ENCODE measurements at regions not wholly inside any gene's neighbourhood (a gene's known extent, or its start where the extent isn't known, plus 50 kb on each side); places are given as distances from the start of the nearest gene placed in this dataset.

GRCh38 chr4:185992585-185992984 lies 76.4 kb upstream of the TLR3 start:
- POLR2A ChIA-PET, result no interaction called here
- CTCF ChIA-PET, result no interaction called here
- intact Hi-C loops (cut with micrococcal nuclease; ENCODE audit: unreplicated experiment), result no loop called here
- TF ChIP-seq CTCF (IDR thresholded peaks at IDR 0.05; ENCODE audit: insufficient read depth in 1 of 2, low read depth in 1 of 2, low read length in 1 of 2, severe bottlenecking in 1 of 2, unreplicated experiment in 1 of 2), result no peak
- Mint-ChIP-seq H3K4me3 (ENCODE audit: unreplicated experiment) (no peak overlapping the region), H3K27ac (ENCODE audit: unreplicated experiment) (no peak overlapping the region), H3K9me3 (ENCODE audit: unreplicated experiment) (peaks cover 9% of the 10 kb centered on the region), H3K27me3 (ENCODE audit: insufficient read depth, unreplicated experiment) (no peaks in the 10 kb centered on the region), H3K36me3 (ENCODE audit: insufficient read depth, unreplicated experiment) (no peaks in the 10 kb centered on the region), H3K4me1 (ENCODE audit: low read depth, unreplicated experiment) (no peaks in the 10 kb centered on the region)
- H3K4me3 ChIP-seq (ENCODE audit: low read depth, low read length), result no peak overlapping the region
- H3K36me3 ChIP-seq (ENCODE audit: control insufficient read depth, insufficient read depth, low read length), result no peaks in the 10 kb centered on the region
- no peak for DNase-seq
- H3K9me3 ChIP-seq, result no peaks in the 10 kb centered on the region
- no TSS peak for BruUV-seq (replicated peaks)
- no peaks in the 10 kb centered on the region for H3K27me3 ChIP-seq (replicated peaks; ENCODE audit: control insufficient read depth, insufficient read depth, low read length)
- H3K4me1 ChIP-seq, result no peaks in the 10 kb centered on the region

- no peaks in the 10 kb centered on the region for H3K4me1 Mint-ChIP-seq (ENCODE audit: low read depth, unreplicated experiment)
- ChIA-PET POLR2A (no interaction called here), CTCF (no interaction called here)
Measured at GRCh38 chr4:185993328-185993973, 75.5 kb upstream of the TLR3 start.

DNA sequence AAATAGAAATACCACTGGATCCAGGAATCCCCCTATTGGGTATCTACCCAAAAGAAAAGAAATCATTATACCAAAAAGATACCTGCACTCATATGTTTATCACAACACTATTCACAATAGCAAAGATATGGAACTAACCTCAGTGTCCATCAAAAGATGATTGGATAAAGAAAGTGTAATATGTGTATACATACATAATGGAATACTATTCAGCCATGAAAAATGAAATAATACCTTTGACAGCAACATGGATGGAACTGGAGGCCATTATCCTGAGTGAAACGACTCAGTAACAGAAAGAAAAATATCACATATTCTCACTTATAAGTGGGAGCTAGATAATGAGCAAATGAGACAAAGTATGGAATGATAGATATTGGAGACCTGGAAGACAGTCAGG lies 74.2 kb upstream of the TLR3 start:
- no peak for DNase-seq

More at GRCh38 chr4:185993328-185993973, 75.5 kb upstream of the TLR3 start:
- Histone ChIP-seq H3K4me3 (ENCODE audit: low read depth, low read length) (no peak overlapping the region), H3K9me3 (no peaks in the 10 kb centered on the region), H3K4me1 (no peaks in the 10 kb centered on the region), H3K36me3 (ENCODE audit: control insufficient read depth, insufficient read depth, low read length) (no peaks in the 10 kb centered on the region), H3K27me3 (replicated peaks; ENCODE audit: control insufficient read depth, insufficient read depth, low read length) (no peaks in the 10 kb centered on the region)
- H3K27ac Mint-ChIP-seq (ENCODE audit: unreplicated experiment), result no peak overlapping the region
- intact Hi-C loops (cut with micrococcal nuclease; ENCODE audit: unreplicated experiment), result no loop called here
- no peak for DNase-seq
- no peaks in the 10 kb centered on the region for H3K36me3 Mint-ChIP-seq (ENCODE audit: insufficient read depth, unreplicated experiment)
- BruUV-seq (replicated peaks), result no TSS peak
- H3K9me3 Mint-ChIP-seq (ENCODE audit: unreplicated experiment), result peaks cover 9% of the 10 kb centered on the region
- no peak for TF ChIP-seq CTCF (IDR thresholded peaks at IDR 0.05; ENCODE audit: insufficient read depth in 1 of 2, low read depth in 1 of 2, low read length in 1 of 2, severe bottlenecking in 1 of 2, unreplicated experiment in 1 of 2)
- H3K4me3 Mint-ChIP-seq (ENCODE audit: unreplicated experiment), result no peak overlapping the region
- no peaks in the 10 kb centered on the region for H3K27me3 Mint-ChIP-seq (ENCODE audit: insufficient read depth, unreplicated experiment)

More for the DNA sequence above, 74.2 kb upstream of the TLR3 start:
- Mint-ChIP-seq H3K4me1 (ENCODE audit: low read depth, unreplicated experiment) (no peaks in the 10 kb centered on the region), H3K9me3 (ENCODE audit: unreplicated experiment) (peaks cover 9% of the 10 kb centered on the region), H3K4me3 (ENCODE audit: unreplicated experiment) (no peak overlapping the region), H3K27me3 (ENCODE audit: insufficient read depth, unreplicated experiment) (no peaks in the 10 kb centered on the region), H3K36me3 (ENCODE audit: insufficient read depth, unreplicated experiment) (no peaks in the 10 kb centered on the region), H3K27ac (ENCODE audit: unreplicated experiment) (no peak overlapping the region)
- intact Hi-C loops (cut with micrococcal nuclease; ENCODE audit: unreplicated experiment), result no loop called here
- H3K27me3 ChIP-seq (replicated peaks; ENCODE audit: control insufficient read depth, insufficient read depth, low read length), result no peaks in the 10 kb centered on the region
- H3K9me3 ChIP-seq, result no peaks in the 10 kb centered on the region
- no TSS peak for BruUV-seq (replicated peaks)
- no peak overlapping the region for H3K4me3 ChIP-seq (ENCODE audit: low read depth, low read length)
- CTCF ChIA-PET, result no interaction called here
- POLR2A ChIA-PET, result no interaction called here
- H3K4me1 ChIP-seq, result no peaks in the 10 kb centered on the region
- TF ChIP-seq CTCF (IDR thresholded peaks at IDR 0.05; ENCODE audit: insufficient read depth in 1 of 2, low read depth in 1 of 2, low read length in 1 of 2, severe bottlenecking in 1 of 2, unreplicated experiment in 1 of 2), result no peak
- H3K36me3 ChIP-seq (ENCODE audit: control insufficient read depth, insufficient read depth, low read length), result no peaks in the 10 kb centered on the region
